Naive thymus-derived CD4-positive, alpha-beta T cell (primary cell): ENCODE measurements at regions not wholly inside any gene's neighbourhood (a gene's known extent, or its start where the extent isn't known, plus 50 kb on each side); places are given as distances from the start of the nearest gene placed in this dataset.
"Not testable (repeated sequence)": the region's sequence is repeated elsewhere in the genome, so short reads cannot be mapped to it uniquely, and the experiment has no call there.

ENCODE experiments used
- ATAC-seq: fragments of 150-1000 bp; cut with Tn5 transposase; 2 replicates; pipeline ENCODE4 v1.10.0; 2021; ENCODE audit warnings: mild to moderate bottlenecking, moderate library complexity
- CTCF ChIA-PET: fragments of 350-600 bp; sonication (Branson Sonifier 250); formaldehyde crosslinking; loops from one replicate; lab custom pipeline; 2021; ENCODE audit warnings: antibody characterized with exemption; lab: Charles Lee
- POLR2A ChIA-PET: fragments of 350-600 bp; sonication (Branson Sonifier 250); formaldehyde crosslinking; loops from one replicate; lab custom pipeline; 2021; ENCODE audit warnings: antibody characterized with exemption, inconsistent platforms; lab: Charles Lee
- DNase-seq, 9 donors: peaks; one replicate each; pipeline versions ENCODE4 v3.0.0 to v3.0.0-alpha.2; 2020 to 2022; ENCODE audit warnings: mixed read lengths in 1 of 9
- H3K27ac ChIP-seq: one replicate; pipeline ENCODE4 v1.7.0; 2013; ENCODE audit warnings: mild to moderate bottlenecking, low read depth, low read length, moderate library complexity
- H3K27me3 ChIP-seq, 2 donors: one replicate each; pipeline ENCODE4 v1.7.0; 2013; ENCODE audit warnings: low read length in 2 of 2, mild to moderate bottlenecking in 2 of 2, moderate library complexity in 2 of 2; ENCODE audit not compliant: control insufficient read depth in 2 of 2, insufficient read depth in 2 of 2
- H3K36me3 ChIP-seq, 3 experiments: 1 replicate in 2 of 3; 2 replicates in 1 of 3; pipeline ENCODE4 v1.7.0; 2013; ENCODE audit warnings: low read length in 3 of 3, mild to moderate bottlenecking in 3 of 3, moderate library complexity in 1 of 3; ENCODE audit not compliant: insufficient read depth in 3 of 3, control insufficient read depth in 2 of 3
- H3K4me1 ChIP-seq, 2 donors: one replicate each; pipeline ENCODE4 v1.7.0; 2013; ENCODE audit warnings: low read length in 2 of 2, mild to moderate bottlenecking in 2 of 2, moderate library complexity in 1 of 2; ENCODE audit not compliant: control insufficient read depth in 2 of 2, insufficient read depth in 2 of 2
- H3K4me3 ChIP-seq: 2 replicates; pipeline ENCODE4 v1.7.0; 2013; ENCODE audit warnings: mild to moderate bottlenecking, low read length
- H3K9me3 ChIP-seq, 3 experiments: 1 replicate in 2 of 3; 2 replicates in 1 of 3; pipeline ENCODE4 v1.7.0; 2013; ENCODE audit warnings: low read length in 3 of 3; ENCODE audit not compliant: control insufficient read depth in 2 of 3
- H3K27ac Mint-ChIP-seq, 9 donors: one replicate each; pipeline ENCODE4 v1.8.0; 2020 to 2022; ENCODE audit warnings: mixed read lengths in 9 of 9, mild to moderate bottlenecking in 8 of 9, moderate library complexity in 5 of 9, inconsistent platforms in 2 of 9
- H3K27me3 Mint-ChIP-seq, 5 donors: one replicate each; pipeline ENCODE4 v1.8.0; 2021 to 2022; ENCODE audit warnings: mixed read lengths in 5 of 5, mild to moderate bottlenecking in 1 of 5
- H3K36me3 Mint-ChIP-seq, 5 donors: one replicate each; pipeline ENCODE4 v1.8.0; 2020 to 2022; ENCODE audit warnings: mixed read lengths in 5 of 5, mild to moderate bottlenecking in 3 of 5, inconsistent platforms in 1 of 5
- H3K4me1 Mint-ChIP-seq, 7 donors: one replicate each; pipeline ENCODE4 v1.8.0; 2020 to 2022; ENCODE audit warnings: mixed read lengths in 7 of 7, mild to moderate bottlenecking in 3 of 7, inconsistent platforms in 1 of 7
- H3K4me3 Mint-ChIP-seq, 10 donors: one replicate each; pipeline ENCODE4 v1.8.0; 2020 to 2022; ENCODE audit warnings: mild to moderate bottlenecking in 10 of 10, mixed read lengths in 10 of 10, moderate library complexity in 6 of 10, inconsistent platforms in 2 of 10
- H3K9me3 Mint-ChIP-seq, 11 donors: one replicate each; pipeline ENCODE4 v1.8.0; 2020 to 2022; ENCODE audit warnings: mixed read lengths in 11 of 11, mild to moderate bottlenecking in 4 of 11, inconsistent platforms in 1 of 11, moderate library complexity in 1 of 11
- intact Hi-C, 2 donors: fragments of 100-400 bp; cut with micrococcal nuclease; formaldehyde crosslinking; loops; one replicate each; pipeline ENCODE4 v1.15.1; 2023

- no peak overlapping the region for H3K27ac ChIP-seq
These were observed 182.0 kb upstream of the PAQR3 start for GRCh38 chr4:79121223-79121622.

GRCh38 chr4:79117051-79117450, 177.8 kb upstream of the PAQR3 start:
- H3K27ac Mint-ChIP-seq, POLR2A ChIA-PET, H3K4me1 ChIP-seq, H3K27me3 ChIP-seq, H3K27me3 Mint-ChIP-seq, ATAC-seq, H3K4me1 Mint-ChIP-seq, H3K4me3 ChIP-seq, H3K36me3 ChIP-seq, intact Hi-C loops, H3K27ac ChIP-seq, DNase-seq, H3K4me3 Mint-ChIP-seq, CTCF ChIA-PET: not testable (repeated sequence)
- H3K9me3 ChIP-seq = peaks cover 0 to 10% (median 0%) of the 10 kb centered on the region in 3 experiments
- peaks cover 17 to 55% (median 40%) of the 10 kb centered on the region in 11 donors for H3K9me3 Mint-ChIP-seq
- peaks cover 0 to 14% (median 12%) of the 10 kb centered on the region in 5 donors for H3K36me3 Mint-ChIP-seq

More at GRCh38 chr4:79121223-79121622, 182.0 kb upstream of the PAQR3 start:
- H3K27me3 Mint-ChIP-seq = no peaks in the 10 kb centered on the region
- H3K4me1 ChIP-seq = no peaks in the 10 kb centered on the region
- ATAC-seq (no peak), DNase-seq (no peak)
- H3K36me3 Mint-ChIP-seq = peaks cover 0 to 14% (median 12%) of the 10 kb centered on the region in 5 donors
- peaks cover 17 to 90% (median 47%) of the 10 kb centered on the region in 11 donors for H3K9me3 Mint-ChIP-seq
- no peaks in the 10 kb centered on the region for H3K36me3 ChIP-seq
- intact Hi-C loops = no loop called here
- ChIA-PET CTCF (no interaction called here), POLR2A (no interaction called here)
- no peak overlapping the region for H3K27ac Mint-ChIP-seq
- no peaks in the 10 kb centered on the region for H3K4me1 Mint-ChIP-seq
- H3K9me3 ChIP-seq = peaks cover 0 to 10% (median 0%) of the 10 kb centered on the region in 3 experiments
- no peak overlapping the region for H3K4me3 Mint-ChIP-seq
- H3K4me3 ChIP-seq = no peak overlapping the region
- no peaks in the 10 kb centered on the region for H3K27me3 ChIP-seq

- intact Hi-C loops = no loop called here
- CTCF ChIA-PET = no interaction called here
These were observed 167.8 kb upstream of the PAQR3 start for GRCh38 chr4:79107014-79107413.

GRCh38 chr4:79088946-79089691, 149.9 kb upstream of the PAQR3 start:
- no peak overlapping the region for H3K27ac Mint-ChIP-seq
- CTCF ChIA-PET = no interaction called here
- no peaks in the 10 kb centered on the region for H3K27me3 ChIP-seq
- no peak overlapping the region for H3K4me3 Mint-ChIP-seq
- no peaks in the 10 kb centered on the region for H3K36me3 ChIP-seq
- H3K9me3 Mint-ChIP-seq = peaks cover 0 to 5% (median 0%) of the 10 kb centered on the region in 11 donors
- H3K27ac ChIP-seq = no peak overlapping the region
- H3K27me3 Mint-ChIP-seq = peaks cover 0 to 4% (median 0%) of the 10 kb centered on the region in 5 donors
- intact Hi-C loops = no loop called here
- no peaks in the 10 kb centered on the region for H3K4me1 ChIP-seq
- ATAC-seq (no peak), DNase-seq (no peak)
- no peaks in the 10 kb centered on the region for H3K9me3 ChIP-seq
- no peaks in the 10 kb centered on the region for H3K36me3 Mint-ChIP-seq
- H3K4me3 ChIP-seq = no peak overlapping the region
- H3K4me1 Mint-ChIP-seq = no peaks in the 10 kb centered on the region
- POLR2A ChIA-PET = no interaction called here

More at GRCh38 chr4:79107014-79107413, 167.8 kb upstream of the PAQR3 start:
- H3K4me1 ChIP-seq = no peaks in the 10 kb centered on the region
- Mint-ChIP-seq H3K4me1 (no peaks in the 10 kb centered on the region), H3K4me3 (no peak overlapping the region), H3K27me3 (peaks cover 0 to 7% (median 3%) of the 10 kb centered on the region in 5 donors), H3K9me3 (peaks cover 0 to 7% (median 0%) of the 10 kb centered on the region in 11 donors), H3K27ac (no peak overlapping the region), H3K36me3 (no peaks in the 10 kb centered on the region)
- no peak overlapping the region for H3K27ac ChIP-seq
- DNase-seq (no peak), ATAC-seq (no peak)
- no peak overlapping the region for H3K4me3 ChIP-seq
- POLR2A ChIA-PET = no interaction called here
- H3K36me3 ChIP-seq = no peaks in the 10 kb centered on the region
- H3K9me3 ChIP-seq = no peaks in the 10 kb centered on the region
- no peaks in the 10 kb centered on the region for H3K27me3 ChIP-seq

GRCh38 chr4:79087071-79087470, 147.8 kb upstream of the PAQR3 start:
- H3K9me3 ChIP-seq = no peaks in the 10 kb centered on the region
- Mint-ChIP-seq H3K4me3 (no peak overlapping the region), H3K9me3 (peaks cover 0 to 16% (median 6%) of the 10 kb centered on the region in 11 donors), H3K27ac (no peak overlapping the region), H3K27me3 (peaks cover 0 to 10% (median 4%) of the 10 kb centered on the region in 5 donors), H3K36me3 (no peaks in the 10 kb centered on the region), H3K4me1 (no peaks in the 10 kb centered on the region)
- intact Hi-C loops = no loop called here
- H3K27me3 ChIP-seq = no peaks in the 10 kb centered on the region
- H3K27ac ChIP-seq = no peak overlapping the region
- no peak overlapping the region for H3K4me3 ChIP-seq
- POLR2A ChIA-PET = no interaction called here
- ATAC-seq = no peak
- CTCF ChIA-PET = no interaction called here
- H3K4me1 ChIP-seq = no peaks in the 10 kb centered on the region
- H3K36me3 ChIP-seq = no peaks in the 10 kb centered on the region
- no peak for DNase-seq

- Mint-ChIP-seq H3K4me3 (no peak overlapping the region), H3K9me3 (peaks cover 0 to 21% (median 7%) of the 10 kb centered on the region in 11 donors), H3K27ac (no peak overlapping the region), H3K4me1 (no peaks in the 10 kb centered on the region), H3K36me3 (no peaks in the 10 kb centered on the region), H3K27me3 (peaks cover 0 to 10% (median 4%) of the 10 kb centered on the region in 5 donors)
- intact Hi-C loops = no loop called here
- no peak overlapping the region for H3K4me3 ChIP-seq
- ATAC-seq (no peak), DNase-seq (no peak)
- CTCF ChIA-PET = no interaction called here
- H3K4me1 ChIP-seq = no peaks in the 10 kb centered on the region
- H3K27ac ChIP-seq = no peak overlapping the region
- POLR2A ChIA-PET = no interaction called here
- no peaks in the 10 kb centered on the region for H3K36me3 ChIP-seq
- no peaks in the 10 kb centered on the region for H3K9me3 ChIP-seq
- H3K27me3 ChIP-seq = no peaks in the 10 kb centered on the region
These were observed 144.3 kb upstream of the PAQR3 start for GRCh38 chr4:79083406-79084010.
